HG03469 (cell line): ENCODE measurements at regions not wholly inside any gene's neighbourhood (a gene's known extent, or its start where the extent isn't known, plus 50 kb on each side); places are given as distances from the start of the nearest gene placed in this dataset.

Experiments used
- ATAC-seq: cut with Tn5 transposase; IDR thresholded peaks from one replicate; pipeline ENCODE4 v1.9.1; 2021; ENCODE audit warnings: mild to moderate bottlenecking, moderate library complexity, moderate number of reproducible peaks; ENCODE audit not compliant: unreplicated experiment

DNA sequence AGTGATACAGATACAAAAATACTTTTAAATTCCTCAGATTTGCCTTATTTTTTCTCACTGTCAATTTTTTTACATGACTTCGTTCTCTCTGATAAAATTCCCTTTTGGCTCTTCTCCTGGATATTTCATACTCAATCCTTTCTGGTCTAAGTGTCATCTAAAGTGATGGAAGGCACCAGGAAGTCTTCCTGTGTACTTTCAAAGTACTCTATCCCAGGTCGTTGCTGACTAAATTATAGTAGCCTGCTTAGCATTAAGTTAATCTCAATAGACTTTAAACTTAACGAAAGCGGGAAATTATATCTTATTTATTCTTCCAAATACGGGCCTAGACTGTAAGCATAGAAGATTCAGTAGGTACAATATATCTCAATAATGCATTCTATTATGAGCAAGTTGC is 67.8 kb downstream of the CASP12 start:
- no peak for ATAC-seq

- ATAC-seq, result no peak
These were observed 68.2 kb downstream of the CASP12 start for GRCh38 chr11:104830080-104830479.

GRCh38 chr11:104826772-104827171 is 71.5 kb downstream of the CASP12 start:
- ATAC-seq, result no peak

GRCh38 chr11:104823657-104824056 is 74.6 kb downstream of the CASP12 start:
- ATAC-seq, result no peak

DNA sequence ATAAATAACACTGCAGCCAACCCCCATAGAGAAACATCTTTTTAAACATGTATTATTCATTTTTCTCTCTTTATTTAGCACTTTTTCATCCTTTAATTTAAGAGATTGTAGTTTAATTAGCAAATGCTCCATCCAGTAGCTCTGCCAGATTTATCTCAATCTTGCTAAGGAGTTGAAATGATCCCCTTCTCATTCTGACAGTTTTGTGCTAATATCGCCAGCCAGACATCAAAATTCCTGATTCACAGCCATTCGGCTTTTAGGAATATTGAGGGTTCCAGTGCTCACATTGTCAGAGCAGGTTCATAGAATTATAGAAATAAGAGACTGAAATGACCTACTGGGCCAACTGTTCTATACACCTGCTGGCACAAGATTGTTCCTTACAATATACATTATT is 77.8 kb downstream of the CASP12 start:
- ATAC-seq, result no peak

- no peak for ATAC-seq
These were observed 78.7 kb downstream of the CASP12 start for GRCh38 chr11:104819603-104820002.

DNA sequence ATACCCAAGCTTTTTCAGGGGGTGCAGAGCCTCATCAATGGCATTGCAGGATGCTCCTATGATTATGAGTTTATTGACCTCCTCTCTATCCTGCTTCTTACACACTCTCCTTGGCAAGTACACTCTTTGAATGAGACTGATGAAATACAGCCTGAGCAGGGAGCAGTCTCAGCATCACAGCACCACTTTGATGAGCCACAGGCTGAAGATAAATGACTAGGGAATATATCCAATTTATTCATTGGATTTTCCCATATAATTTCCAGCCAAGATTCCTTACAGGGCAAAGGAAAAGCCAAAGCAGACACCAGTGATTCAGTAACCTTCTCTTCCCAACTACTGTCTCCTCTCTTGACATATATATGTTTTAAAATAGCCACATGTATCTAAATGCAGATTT is 79.2 kb downstream of the CASP12 start:
- ATAC-seq, result no peak

GRCh38 chr11:104817973-104818372 is 80.3 kb downstream of the CASP12 start:
- ATAC-seq, result no peak

- ATAC-seq, result no peak
These were observed 84.7 kb downstream of the CASP12 start for GRCh38 chr11:104813532-104813931.

DNA sequence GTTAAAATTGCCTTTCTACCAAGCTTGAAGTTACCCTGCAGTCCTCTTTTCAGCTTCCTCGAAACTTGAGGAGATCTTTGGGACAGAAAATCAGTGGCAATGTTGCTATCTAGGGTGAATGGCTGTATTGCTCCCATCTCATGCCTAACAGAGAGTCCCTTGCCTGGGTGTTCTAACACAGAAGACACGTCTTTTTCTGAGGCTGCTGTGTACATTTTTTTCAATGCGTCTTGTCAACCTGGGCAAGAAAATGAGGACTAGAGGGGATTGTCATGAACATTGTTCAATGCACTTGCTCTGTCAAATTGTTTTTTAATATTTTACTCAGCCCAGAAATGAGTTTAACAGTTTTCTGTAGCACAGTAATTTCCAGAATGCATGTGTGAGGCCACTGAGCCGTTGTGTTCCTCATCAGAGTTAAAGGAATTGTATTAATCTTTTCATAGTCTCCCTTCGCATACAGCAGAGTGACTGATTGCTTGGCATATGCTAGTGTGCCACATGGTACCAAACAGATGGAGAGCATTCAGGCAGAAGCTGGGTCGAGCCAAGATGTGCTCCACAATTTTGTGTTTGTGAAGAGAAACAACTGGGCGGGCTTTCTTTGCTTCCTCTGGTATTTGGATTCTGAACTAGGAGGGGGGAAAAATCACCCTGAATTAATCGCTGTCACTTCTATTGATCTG is 86.0 kb downstream of the CASP12 start:
- ATAC-seq, result no peak

GRCh38 chr11:104803776-104804175 is 94.5 kb downstream of the CASP12 start:
- ATAC-seq, result no peak

- peak; percentile 78 for ATAC-seq
These were observed 99.0 kb downstream of the CASP12 start for GRCh38 chr11:104799251-104799650.

DNA sequence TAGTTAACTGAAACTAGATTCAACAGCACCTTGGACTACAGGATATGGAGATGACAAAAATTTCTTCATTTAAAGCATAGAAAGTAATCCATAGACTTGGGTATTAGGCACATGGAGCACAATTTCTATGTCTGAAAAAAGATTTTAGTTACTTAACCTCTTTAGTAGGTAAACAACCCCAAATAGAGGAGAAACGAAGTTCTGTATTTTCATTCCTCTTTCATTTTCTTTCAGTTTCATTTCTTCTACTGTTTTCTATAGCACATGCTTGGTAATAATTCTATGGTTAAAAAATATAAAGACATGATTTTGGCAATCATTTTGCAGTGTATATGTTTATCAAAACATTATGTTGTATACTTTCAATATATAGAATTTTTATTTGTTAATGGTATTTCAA is 99.5 kb downstream of the CASP12 start:
- ATAC-seq, result peak; percentile 37

DNA sequence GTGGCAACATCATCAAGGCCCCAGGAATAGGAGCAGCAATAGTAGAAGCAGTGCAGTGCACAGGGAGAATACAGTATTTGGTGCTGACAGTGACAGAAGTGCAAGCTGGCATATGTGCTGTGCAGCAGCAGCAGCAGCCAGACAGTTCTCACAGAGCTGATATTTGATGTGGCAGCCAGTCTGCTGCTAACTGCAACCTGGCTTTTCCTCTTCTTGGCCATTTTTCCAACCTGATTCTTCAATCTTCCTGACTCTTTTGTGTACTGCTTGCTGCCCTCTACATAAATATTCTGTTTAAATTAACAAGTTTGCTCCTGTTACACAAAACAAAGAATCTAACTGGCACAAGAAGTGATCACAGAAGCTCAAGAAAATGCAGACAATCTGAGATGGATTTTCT is 102.0 kb downstream of the CASP12 start:
- ATAC-seq, result no peak

DNA sequence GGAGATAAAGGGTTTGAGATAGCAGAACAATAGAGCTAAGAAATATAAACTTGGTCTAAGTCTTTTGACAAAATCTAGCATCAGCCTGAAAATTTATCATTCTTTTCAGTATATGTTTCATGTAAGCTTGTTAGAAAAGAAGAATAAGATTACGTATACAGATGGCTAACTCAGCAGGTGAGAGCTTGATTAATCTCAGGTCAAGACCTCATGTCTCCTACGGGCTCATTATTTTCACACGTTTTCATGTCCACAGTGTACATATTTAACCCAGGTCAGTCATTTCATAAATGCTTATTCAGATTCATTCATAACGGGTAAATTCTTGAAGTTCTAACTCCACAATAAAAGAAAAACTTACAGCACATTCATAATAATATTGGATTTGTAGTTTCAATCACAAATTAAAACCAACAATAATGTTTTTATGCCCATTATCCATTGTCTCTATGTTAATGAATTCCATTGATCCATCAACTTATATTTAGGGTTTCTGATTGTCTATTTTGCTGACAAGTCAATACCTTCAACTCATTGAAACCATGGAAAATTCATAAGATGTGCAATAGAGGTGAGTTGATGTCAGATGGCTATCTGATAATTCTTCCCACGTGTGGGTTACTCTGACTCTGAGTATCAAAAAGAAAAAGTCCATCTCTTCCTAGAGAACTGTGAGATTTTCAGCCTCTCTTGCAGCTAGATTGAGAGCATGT is 102.6 kb downstream of the CASP12 start:
- no peak for ATAC-seq

- ATAC-seq, result no peak
These were observed 105.4 kb downstream of the CASP12 start for GRCh38 chr11:104792861-104793260.

GRCh38 chr11:104791896-104792295 is 106.4 kb downstream of the CASP12 start:
- no peak for ATAC-seq

- ATAC-seq, result no peak
These were observed 113.4 kb downstream of the CASP12 start for GRCh38 chr11:104784684-104785460.

DNA sequence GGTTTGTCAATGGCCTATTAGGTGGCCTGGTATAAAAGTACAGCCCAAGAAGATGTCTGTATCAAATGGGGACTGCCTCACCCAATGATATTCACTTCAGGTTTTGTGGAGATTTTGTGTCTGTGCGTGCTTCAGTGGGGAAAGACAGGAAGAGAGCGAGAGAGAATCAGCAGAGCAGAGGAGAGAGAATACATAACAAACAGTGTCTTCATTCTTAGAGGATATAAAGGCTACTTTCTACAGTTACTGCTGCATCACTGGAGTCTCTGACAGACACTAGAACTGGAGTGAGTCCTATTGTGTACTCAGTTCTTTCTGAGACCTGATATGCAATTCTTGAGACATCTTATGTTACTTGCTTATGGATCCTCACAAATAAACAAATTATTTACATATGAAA is 115.0 kb downstream of the CASP12 start:
- ATAC-seq, result no peak

DNA sequence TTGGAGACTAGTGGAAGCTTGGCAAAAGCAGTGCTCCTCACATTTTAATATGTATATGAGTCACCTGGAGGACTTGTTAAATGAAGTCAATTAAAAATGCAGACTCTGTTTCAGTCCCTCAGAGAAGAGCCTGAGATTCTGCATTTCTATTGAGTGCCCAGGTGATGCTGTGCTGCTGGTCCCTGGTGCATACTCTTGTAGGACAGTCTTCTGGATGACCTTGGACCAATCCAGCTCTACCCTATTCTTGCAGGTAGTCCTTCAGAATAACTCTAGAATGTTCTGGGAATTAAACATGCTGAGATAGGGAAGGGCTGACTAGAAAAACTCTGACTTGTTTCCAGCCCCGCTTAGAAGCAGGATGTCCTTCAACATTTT is 115.9 kb downstream of the CASP12 start:
- ATAC-seq, result no peak

GRCh38 chr11:104781719-104782376 is 116.4 kb downstream of the CASP12 start:
- ATAC-seq, result no peak
